Retinal pigment epithelial cell (primary cell): ENCODE measurements at regions not wholly inside any gene's neighbourhood (a gene's known extent, or its start where the extent isn't known, plus 50 kb on each side); places are given as distances from the start of the nearest gene placed in this dataset.

Experiments used
- DNase-seq: peaks from one replicate; pipeline ENCODE4 v3.0.0-alpha.2; 2010; ENCODE audit warnings: low read depth
- H3K4me3 ChIP-seq: 2 replicates; pipeline ENCODE4 v1.5.1; 2011; ENCODE audit warnings: mild to moderate bottlenecking, low read length, control low read depth, moderate library complexity
- TF ChIP-seq, protein P1 (sequence below): conservative IDR thresholded peaks from 2 replicates; pipeline ENCODE4 v1.5.1; 2011; ENCODE audit warnings: low read depth, low read length, control low read depth, inconsistent platforms

DNA sequence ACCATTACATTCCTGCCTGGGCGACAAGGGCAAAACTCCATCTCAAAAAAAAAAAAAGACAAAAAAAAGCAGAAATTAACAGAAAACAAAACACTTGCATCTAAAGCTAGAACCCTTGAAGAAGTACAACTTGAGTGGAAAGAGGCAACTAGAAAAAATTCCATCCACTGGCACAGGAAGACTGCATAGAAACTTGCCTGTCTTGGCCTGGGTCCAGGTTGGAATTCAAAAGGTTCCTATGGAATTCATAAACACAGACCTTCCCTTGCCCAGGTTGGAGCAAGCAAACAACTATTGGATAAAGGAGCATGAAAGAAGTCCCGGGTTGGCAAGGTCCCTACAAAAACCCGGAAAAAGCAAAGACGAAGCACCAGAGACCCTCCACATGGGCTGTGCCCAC lies 69.8 kb downstream of the CCDC71L start:
- DNase-seq = no peak
- TF ChIP-seq, protein P1, sequence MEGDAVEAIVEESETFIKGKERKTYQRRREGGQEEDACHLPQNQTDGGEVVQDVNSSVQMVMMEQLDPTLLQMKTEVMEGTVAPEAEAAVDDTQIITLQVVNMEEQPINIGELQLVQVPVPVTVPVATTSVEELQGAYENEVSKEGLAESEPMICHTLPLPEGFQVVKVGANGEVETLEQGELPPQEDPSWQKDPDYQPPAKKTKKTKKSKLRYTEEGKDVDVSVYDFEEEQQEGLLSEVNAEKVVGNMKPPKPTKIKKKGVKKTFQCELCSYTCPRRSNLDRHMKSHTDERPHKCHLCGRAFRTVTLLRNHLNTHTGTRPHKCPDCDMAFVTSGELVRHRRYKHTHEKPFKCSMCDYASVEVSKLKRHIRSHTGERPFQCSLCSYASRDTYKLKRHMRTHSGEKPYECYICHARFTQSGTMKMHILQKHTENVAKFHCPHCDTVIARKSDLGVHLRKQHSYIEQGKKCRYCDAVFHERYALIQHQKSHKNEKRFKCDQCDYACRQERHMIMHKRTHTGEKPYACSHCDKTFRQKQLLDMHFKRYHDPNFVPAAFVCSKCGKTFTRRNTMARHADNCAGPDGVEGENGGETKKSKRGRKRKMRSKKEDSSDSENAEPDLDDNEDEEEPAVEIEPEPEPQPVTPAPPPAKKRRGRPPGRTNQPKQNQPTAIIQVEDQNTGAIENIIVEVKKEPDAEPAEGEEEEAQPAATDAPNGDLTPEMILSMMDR = no peak
- no peak overlapping the region for H3K4me3 ChIP-seq

DNA sequence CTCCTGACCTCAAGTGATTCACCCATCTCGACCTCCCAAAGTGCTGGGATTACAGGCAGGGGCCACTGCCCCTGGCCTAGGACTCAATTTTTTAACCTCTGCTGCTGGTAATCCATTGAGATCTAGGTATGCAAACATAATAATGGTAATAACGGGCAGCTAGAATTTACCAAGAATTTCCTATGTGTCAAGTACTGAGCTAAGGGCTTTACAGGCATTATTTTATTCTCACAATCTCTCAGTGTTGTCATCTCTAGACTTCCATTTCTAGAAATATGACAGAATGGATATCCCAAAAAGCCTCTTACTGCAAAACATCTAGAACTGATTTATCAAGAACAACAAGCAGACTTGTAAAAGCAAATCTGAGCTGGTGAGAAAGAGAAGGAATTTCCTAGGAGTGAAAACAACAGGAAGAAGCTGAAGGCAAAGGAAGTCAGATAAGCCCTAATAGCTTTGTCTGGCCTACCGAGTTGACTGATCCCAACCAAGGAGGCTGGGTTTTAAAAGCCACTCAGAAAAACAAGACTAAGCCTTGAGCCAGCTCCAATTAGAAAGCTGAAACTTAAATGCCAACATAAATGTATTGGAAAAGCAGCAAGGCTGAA lies 70.6 kb downstream of the CCDC71L start:
- no peak overlapping the region for H3K4me3 ChIP-seq
- no peak for DNase-seq
- TF ChIP-seq, protein P1 = no peak

DNA sequence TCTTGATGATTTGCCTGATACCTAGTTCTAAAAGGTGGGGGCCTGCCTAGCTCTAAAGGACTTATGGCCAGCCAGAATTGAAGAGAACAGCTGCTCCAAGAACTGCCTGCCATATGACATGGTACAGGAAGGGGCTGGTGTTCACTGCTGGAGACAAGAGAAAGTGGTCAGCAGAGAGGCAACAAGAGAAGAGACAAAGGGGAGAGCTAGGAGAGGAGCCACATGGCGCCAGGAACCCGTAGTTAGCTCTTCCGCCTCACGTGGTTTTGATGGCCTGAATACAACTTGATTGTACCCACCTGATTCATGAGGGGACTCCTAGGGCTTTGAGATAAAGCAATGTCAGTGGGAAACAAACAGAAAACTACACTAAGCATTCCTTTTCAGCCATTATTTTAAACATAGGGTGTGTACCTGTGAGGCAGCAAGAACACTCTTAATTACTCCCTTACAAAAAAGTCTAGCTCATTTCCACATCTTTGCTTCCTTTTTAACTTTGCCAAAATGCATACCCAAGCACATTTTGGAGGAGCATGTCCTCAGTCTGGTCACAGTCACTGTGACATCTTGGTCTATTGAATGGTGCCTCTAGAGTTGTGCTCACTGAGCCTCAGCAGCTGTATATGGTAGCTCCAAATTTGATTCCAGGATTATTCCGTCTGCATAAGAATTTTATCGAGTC lies 71.6 kb downstream of the CCDC71L start:
- TF ChIP-seq, protein P1 = no peak
- H3K4me3 ChIP-seq = no peak overlapping the region
- no peak for DNase-seq

DNA sequence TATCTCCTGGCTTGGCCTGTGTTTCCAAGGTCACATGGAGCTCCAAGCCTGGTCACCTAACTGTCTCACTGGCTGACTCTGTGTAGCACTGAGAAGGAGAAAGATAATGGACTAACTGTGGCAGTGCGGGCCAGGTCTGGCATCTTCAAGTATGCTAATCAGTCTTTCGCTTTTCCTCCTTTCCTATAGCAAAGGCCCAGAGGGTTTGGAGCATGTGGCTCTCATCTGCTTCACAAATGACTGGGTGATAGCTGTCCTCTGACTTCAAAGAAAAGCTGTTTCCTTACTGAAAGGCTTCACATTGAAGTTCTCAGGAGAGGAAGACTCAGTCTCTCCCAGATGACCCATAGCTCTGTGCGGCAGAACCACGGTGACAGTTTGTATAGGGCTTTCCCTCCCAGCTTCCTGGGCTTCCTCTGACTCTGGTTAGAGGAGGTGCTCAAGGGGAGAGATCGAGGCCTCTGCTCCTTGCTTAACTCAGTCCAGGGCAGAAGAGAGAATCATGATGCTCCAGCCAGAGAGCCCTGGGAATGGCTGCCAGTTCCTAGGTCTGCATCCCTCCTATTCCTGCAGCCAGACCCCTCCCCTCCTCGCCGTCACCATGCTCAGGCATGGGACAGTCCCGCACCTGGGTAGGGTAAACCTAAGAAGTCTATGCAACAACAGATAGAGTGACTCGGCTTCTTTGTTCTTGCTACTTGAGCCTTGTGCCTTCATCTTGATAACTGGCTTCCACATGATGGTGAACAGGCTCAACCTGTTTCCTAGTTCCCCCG lies 72.3 kb downstream of the CCDC71L start:
- DNase-seq = no peak
- H3K4me3 ChIP-seq = no peak overlapping the region

DNA sequence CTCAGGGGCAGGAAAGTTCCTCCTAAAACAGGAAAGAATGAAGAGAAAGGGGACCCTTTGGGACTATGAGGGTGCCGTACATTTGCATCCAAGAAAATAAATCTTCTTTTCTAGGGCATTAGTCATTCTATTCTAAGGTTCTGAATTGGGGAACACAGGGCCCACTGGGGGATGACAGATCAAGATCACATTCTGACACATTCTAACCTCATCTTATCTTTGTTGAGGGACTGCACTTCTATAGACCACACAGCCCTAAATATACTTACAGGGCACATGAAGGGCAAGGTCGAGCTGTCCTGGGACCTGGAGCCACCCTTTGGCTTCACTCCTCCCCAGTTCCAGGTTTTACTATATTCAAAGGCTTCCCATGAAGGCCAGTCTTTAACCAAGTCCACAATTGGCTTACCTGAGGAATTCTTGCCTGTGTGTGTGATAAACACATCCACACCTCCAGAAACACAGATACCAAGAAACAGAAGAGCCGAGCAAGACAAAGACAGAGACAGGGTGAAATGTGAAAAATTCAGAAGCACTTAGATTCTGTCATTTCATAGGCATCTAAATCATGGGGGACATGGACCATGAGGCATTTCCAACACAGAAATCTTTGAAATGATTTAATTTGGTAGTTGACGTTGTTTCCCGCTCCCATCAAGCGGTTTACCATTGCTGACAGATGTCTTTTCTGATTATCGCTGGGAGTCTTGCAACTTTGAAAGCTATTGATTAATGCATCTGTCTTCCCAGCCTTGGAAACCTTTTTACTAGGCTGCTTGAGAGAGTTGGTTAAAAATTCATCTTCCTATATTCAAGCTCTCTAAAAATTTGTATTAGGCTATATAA lies 75.8 kb downstream of the CCDC71L start:
- H3K4me3 ChIP-seq = no peak overlapping the region
- no peak for DNase-seq
- TF ChIP-seq, protein P1 = no peak

More for the DNA sequence above, 72.3 kb downstream of the CCDC71L start:
- TF ChIP-seq, protein P1 = no peak

DNA sequence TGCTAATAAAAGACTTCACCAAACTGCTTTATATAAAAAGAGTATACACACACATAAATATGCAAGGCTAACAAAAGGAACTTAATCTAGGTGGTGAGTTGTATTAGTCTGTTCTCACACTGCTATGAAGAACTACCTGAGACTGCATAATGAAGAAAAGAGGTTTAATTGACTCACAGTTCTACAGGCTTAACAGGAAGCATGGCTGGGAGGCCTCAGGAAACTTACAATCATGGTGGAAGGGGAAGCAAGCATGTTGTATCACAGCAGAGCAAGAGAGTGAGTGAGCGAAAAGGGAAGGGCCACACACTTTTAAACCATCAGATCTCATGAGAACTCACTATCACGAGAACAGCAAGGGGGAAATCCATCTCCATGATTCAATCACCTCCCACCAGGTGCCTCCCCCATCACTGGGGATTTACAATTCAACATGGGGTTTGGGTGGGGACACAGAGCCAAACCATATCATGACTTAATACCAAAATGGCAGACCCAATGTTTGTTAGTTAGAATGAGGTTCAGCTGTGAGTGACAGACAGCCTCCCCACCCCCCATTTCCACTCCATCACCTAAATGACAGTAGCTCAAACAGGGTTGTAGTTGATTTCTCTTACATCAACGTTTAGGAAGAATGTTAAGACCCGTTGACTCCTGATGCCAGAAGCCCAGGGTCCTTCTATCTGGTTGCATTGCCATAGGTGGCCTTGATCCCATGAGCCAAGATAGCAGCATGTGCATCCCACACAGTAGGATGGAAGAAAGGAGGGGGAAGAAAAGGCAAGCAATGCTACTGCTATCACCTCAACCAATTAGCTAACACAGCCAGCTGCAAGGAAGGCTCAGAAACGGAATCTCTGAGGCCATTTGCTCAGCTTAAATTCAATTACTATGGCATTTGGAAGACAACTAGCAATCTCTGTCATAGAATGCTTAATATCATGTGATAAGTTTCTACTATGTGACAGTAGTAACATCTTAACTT lies 77.0 kb downstream of the CCDC71L start:
- DNase-seq = no peak
- H3K4me3 ChIP-seq = no peak overlapping the region
- TF ChIP-seq, protein P1 = no peak
